ENCODE measurements at regions not wholly inside any gene's neighbourhood (a gene's known extent, or its start where the extent isn't known, plus 50 kb on each side); places are given as distances from the start of the nearest gene placed in this dataset.

DNA sequence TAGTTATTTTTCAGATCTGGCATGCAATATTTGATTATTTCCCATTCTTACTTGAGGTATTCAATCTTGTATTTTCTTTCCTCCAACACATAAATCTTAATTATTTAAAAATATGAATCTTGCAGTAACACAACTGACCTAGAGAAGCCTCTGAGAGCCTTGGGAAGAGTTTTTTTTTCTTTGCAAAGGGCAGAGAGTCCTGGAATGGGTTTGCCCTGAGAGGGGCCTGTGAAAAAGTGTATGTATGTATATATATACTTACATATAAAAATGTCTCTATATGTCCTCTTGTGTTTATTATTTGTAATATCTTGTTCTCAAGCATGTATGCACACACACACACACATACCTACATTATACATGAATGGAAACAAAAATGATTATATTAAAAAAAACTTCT lies 801.2 kb upstream of the SLITRK1 start:
- no peak for TF ChIP-seq EP300 (IDR thresholded peaks at IDR 0.05; ENCODE audit: borderline replicate concordance in 1 of 2, control insufficient read depth in 1 of 2, low read depth in 2 of 2, low read length in 2 of 2)
- TF ChIP-seq BRCA1 (IDR thresholded peaks at IDR 0.05; ENCODE audit: low read depth, low read length), result no peak
- no peak for TF ChIP-seq POLR2AphosphoS5 (IDR thresholded peaks at IDR 0.05; ENCODE audit: low read length)
- TF ChIP-seq, protein P1, sequence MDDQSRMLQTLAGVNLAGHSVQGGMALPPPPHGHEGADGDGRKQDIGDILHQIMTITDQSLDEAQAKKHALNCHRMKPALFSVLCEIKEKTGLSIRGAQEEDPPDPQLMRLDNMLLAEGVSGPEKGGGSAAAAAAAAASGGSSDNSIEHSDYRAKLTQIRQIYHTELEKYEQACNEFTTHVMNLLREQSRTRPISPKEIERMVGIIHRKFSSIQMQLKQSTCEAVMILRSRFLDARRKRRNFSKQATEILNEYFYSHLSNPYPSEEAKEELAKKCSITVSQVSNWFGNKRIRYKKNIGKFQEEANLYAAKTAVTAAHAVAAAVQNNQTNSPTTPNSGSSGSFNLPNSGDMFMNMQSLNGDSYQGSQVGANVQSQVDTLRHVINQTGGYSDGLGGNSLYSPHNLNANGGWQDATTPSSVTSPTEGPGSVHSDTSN (IDR thresholded peaks at IDR 0.05; ENCODE audit: insufficient replicate concordance, low read depth, low read length), result no peak
- no peak for TF ChIP-seq GABPA (IDR thresholded peaks at IDR 0.05; ENCODE audit: low read depth)
- TF ChIP-seq BHLHE40 (IDR thresholded peaks at IDR 0.05; ENCODE audit: borderline replicate concordance in 1 of 2, low read depth in 2 of 2, low read length in 1 of 2), result no peak
- TF ChIP-seq CTCF (IDR thresholded peaks at IDR 0.05 in 2 of 3, conservative IDR thresholded peaks at IDR 0.05 in 1 of 3; ENCODE audit: control insufficient read depth in 2 of 3, extremely low read depth in 1 of 3, insufficient read depth in 1 of 3, low read depth in 3 of 3, low read length in 3 of 3), result no peak
- TF ChIP-seq SMAD1 (IDR thresholded peaks at IDR 0.05; ENCODE audit: low read depth, partially characterized antibody), result no peak
- TF ChIP-seq EZH2 (IDR thresholded peaks at IDR 0.05; ENCODE audit: borderline replicate concordance, control insufficient read depth, low read depth, low read length), result no peak
- no peak for TF ChIP-seq USF1 (IDR thresholded peaks at IDR 0.05; ENCODE audit: borderline replicate concordance, extremely low read length, insufficient read depth, low read depth, low read length)
- TF ChIP-seq NRF1 (conservative IDR thresholded peaks at IDR 0.05; ENCODE audit: low read depth, low read length), result no peak
- TF ChIP-seq POLR2A (IDR thresholded peaks at IDR 0.05; ENCODE audit: low read depth, low read length), result no peak
- TF ChIP-seq TCF3 (IDR thresholded peaks at IDR 0.05; ENCODE audit: borderline replicate concordance, insufficient read depth, low read depth, low read length), result no peak
- no peak for TF ChIP-seq EGR1 (IDR thresholded peaks at IDR 0.05; ENCODE audit: borderline replicate concordance in 1 of 2, low read depth in 2 of 2, low read length in 2 of 2)
